ENCODE measurements at regions not wholly inside any gene's neighbourhood (a gene's known extent, or its start where the extent isn't known, plus 50 kb on each side); places are given as distances from the start of the nearest gene placed in this dataset.

DNA sequence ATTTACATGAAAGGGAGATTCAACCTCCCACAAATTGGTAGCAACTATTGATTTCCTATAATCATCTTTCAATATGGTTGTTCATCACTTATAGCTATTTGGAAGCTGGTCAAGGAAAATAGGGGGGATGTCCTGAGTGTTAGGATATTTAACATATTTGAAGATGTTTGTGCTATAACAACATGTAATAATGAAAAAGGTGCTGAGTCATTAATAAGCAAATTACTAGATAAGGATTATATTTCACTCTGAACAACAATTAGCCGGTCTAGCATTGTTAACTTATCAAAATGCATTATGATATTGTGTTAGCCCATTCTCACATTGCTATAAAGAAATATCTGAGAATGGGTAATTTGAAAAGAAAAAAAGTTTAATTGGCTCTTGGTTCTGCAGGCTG lies 225.8 kb upstream of the ARPP21 start:
- Histone ChIP-seq H3K27ac (ENCODE audit: low read length) (no peak overlapping the region), H3K4me1 (ENCODE audit: control insufficient read depth, insufficient read depth, low read length) (no peaks in the 10 kb centered on the region), H3K4me3 (ENCODE audit: low read length) (no peak overlapping the region), H3K27me3 (ENCODE audit: control insufficient read depth, insufficient read depth) (no peaks in the 10 kb centered on the region), H3K9me3 (ENCODE audit: control insufficient read depth, low read length) (no peaks in the 10 kb centered on the region)
- 85% methylated on average over 1 of the region's 1 CpG for WGBS
- intact Hi-C loops (cut with DNase I): no loop called here
- ATAC-seq (no peak), DNase-seq (no peak)

DNA sequence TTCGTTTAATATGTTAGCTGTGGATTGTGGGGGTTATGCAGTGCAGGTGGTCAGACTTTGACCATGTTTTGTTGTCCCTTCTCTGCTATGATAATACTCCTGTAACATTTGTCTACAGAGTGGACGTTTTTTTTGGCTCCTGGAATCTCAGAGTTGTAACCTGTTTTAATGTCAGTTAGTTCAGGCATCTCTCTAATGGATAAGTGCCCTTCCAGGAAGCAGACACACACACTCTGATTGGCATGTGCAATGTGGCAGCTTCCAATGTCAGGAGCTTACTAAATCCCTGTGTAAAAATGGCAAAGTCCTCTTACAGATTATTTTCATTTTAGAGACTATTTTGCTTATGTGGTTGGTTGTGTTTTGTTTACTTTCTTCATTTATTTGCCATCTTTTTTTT lies 222.2 kb upstream of the ARPP21 start:
- Histone ChIP-seq H3K27ac (ENCODE audit: low read length) (no peak overlapping the region), H3K4me3 (ENCODE audit: low read length) (no peak overlapping the region), H3K9me3 (ENCODE audit: control insufficient read depth, low read length) (no peaks in the 10 kb centered on the region), H3K4me1 (ENCODE audit: control insufficient read depth, insufficient read depth, low read length) (no peaks in the 10 kb centered on the region), H3K27me3 (ENCODE audit: control insufficient read depth, insufficient read depth) (no peaks in the 10 kb centered on the region)
- no peak for ATAC-seq
- no peak for DNase-seq
- 62% methylated on average over 2 of the region's 2 CpGs for WGBS
- intact Hi-C loops (cut with DNase I): no loop called here

- Histone ChIP-seq H3K4me1 (ENCODE audit: control insufficient read depth, insufficient read depth, low read length) (no peaks in the 10 kb centered on the region), H3K27ac (ENCODE audit: low read length) (no peak overlapping the region), H3K4me3 (ENCODE audit: low read length) (no peak overlapping the region), H3K27me3 (ENCODE audit: control insufficient read depth, insufficient read depth) (no peaks in the 10 kb centered on the region), H3K9me3 (ENCODE audit: control insufficient read depth, low read length) (no peaks in the 10 kb centered on the region)
- WGBS: 92% methylated on average over 1 of the region's 1 CpG
- ATAC-seq (no peak), DNase-seq (no peak)
- intact Hi-C loops (cut with DNase I): no loop called here
These were observed 217.2 kb upstream of the ARPP21 start for GRCh38 chr3:35422101-35422500.

- DNase-seq: no peak
- Histone ChIP-seq H3K27me3 (ENCODE audit: control insufficient read depth, insufficient read depth) (no peaks in the 10 kb centered on the region), H3K4me3 (ENCODE audit: low read length) (no peak overlapping the region), H3K4me1 (ENCODE audit: control insufficient read depth, insufficient read depth, low read length) (no peaks in the 10 kb centered on the region), H3K9me3 (ENCODE audit: control insufficient read depth, low read length) (no peaks in the 10 kb centered on the region), H3K27ac (ENCODE audit: low read length) (no peak overlapping the region)
- intact Hi-C loops (cut with DNase I): no loop called here
- no peak for ATAC-seq
- WGBS: 43% methylated on average over 6 of the region's 6 CpGs
These were observed 216.3 kb upstream of the ARPP21 start for GRCh38 chr3:35422836-35423601.

- WGBS: 90% methylated on average over 3 of the region's 3 CpGs
- ATAC-seq (no peak), DNase-seq (no peak)
- intact Hi-C loops (cut with DNase I): no loop called here
- Histone ChIP-seq H3K9me3 (ENCODE audit: control insufficient read depth, low read length) (no peaks in the 10 kb centered on the region), H3K4me3 (ENCODE audit: low read length) (no peak overlapping the region), H3K27ac (ENCODE audit: low read length) (no peak overlapping the region), H3K4me1 (ENCODE audit: control insufficient read depth, insufficient read depth, low read length) (no peaks in the 10 kb centered on the region), H3K27me3 (ENCODE audit: control insufficient read depth, insufficient read depth) (no peaks in the 10 kb centered on the region)
These were observed 212.9 kb upstream of the ARPP21 start for GRCh38 chr3:35426366-35426958.

GRCh38 chr3:35437381-35437780 lies 201.9 kb upstream of the ARPP21 start:
- Histone ChIP-seq H3K9me3 (ENCODE audit: control insufficient read depth, low read length) (no peaks in the 10 kb centered on the region), H3K27me3 (ENCODE audit: control insufficient read depth, insufficient read depth) (no peaks in the 10 kb centered on the region), H3K4me3 (ENCODE audit: low read length) (no peak overlapping the region), H3K4me1 (ENCODE audit: control insufficient read depth, insufficient read depth, low read length) (no peaks in the 10 kb centered on the region), H3K27ac (ENCODE audit: low read length) (no peak overlapping the region)
- ATAC-seq (no peak), DNase-seq (no peak)
- 93% methylated on average over 1 of the region's 1 CpG for WGBS
- intact Hi-C loops (cut with DNase I): no loop called here

- no peak for DNase-seq
- Histone ChIP-seq H3K9me3 (ENCODE audit: control insufficient read depth, low read length) (no peaks in the 10 kb centered on the region), H3K27ac (ENCODE audit: low read length) (no peak overlapping the region), H3K4me1 (ENCODE audit: control insufficient read depth, insufficient read depth, low read length) (no peaks in the 10 kb centered on the region), H3K27me3 (ENCODE audit: control insufficient read depth, insufficient read depth) (no peaks in the 10 kb centered on the region), H3K4me3 (ENCODE audit: low read length) (no peak overlapping the region)
- ATAC-seq: no peak
- WGBS: 79% methylated on average over 1 of the region's 1 CpG
- intact Hi-C loops (cut with DNase I): no loop called here
These were observed 201.2 kb upstream of the ARPP21 start for GRCh38 chr3:35438101-35438500.

- no peaks in the 10 kb centered on the region for H3K4me1 ChIP-seq (ENCODE audit: control insufficient read depth, insufficient read depth, low read length)
- H3K9me3 ChIP-seq (ENCODE audit: control insufficient read depth, low read length): no peaks in the 10 kb centered on the region
- intact Hi-C loops (cut with DNase I): no loop called here
- 92% methylated on average over 5 of the region's 5 CpGs for WGBS
- H3K4me3 ChIP-seq (ENCODE audit: low read length): no peak overlapping the region
- no peak for DNase-seq
- no peak overlapping the region for H3K27ac ChIP-seq (ENCODE audit: low read length)
- ATAC-seq: no peak
- H3K27me3 ChIP-seq (ENCODE audit: control insufficient read depth, insufficient read depth): no peaks in the 10 kb centered on the region
These were observed 199.7 kb upstream of the ARPP21 start for GRCh38 chr3:35439663-35440062.

- Histone ChIP-seq H3K4me1 (ENCODE audit: control insufficient read depth, insufficient read depth, low read length) (no peaks in the 10 kb centered on the region), H3K27ac (ENCODE audit: low read length) (no peak overlapping the region), H3K4me3 (ENCODE audit: low read length) (no peak overlapping the region), H3K27me3 (ENCODE audit: control insufficient read depth, insufficient read depth) (no peaks in the 10 kb centered on the region), H3K9me3 (ENCODE audit: control insufficient read depth, low read length) (no peaks in the 10 kb centered on the region)
- ATAC-seq (no peak), DNase-seq (no peak)
- intact Hi-C loops (cut with DNase I): no loop called here
These were observed 198.5 kb upstream of the ARPP21 start for GRCh38 chr3:35440826-35441225.

- intact Hi-C loops (cut with DNase I): no loop called here
- Histone ChIP-seq H3K4me3 (ENCODE audit: low read length) (no peak overlapping the region), H3K27ac (ENCODE audit: low read length) (no peak overlapping the region), H3K9me3 (ENCODE audit: control insufficient read depth, low read length) (no peaks in the 10 kb centered on the region), H3K4me1 (ENCODE audit: control insufficient read depth, insufficient read depth, low read length) (no peaks in the 10 kb centered on the region), H3K27me3 (ENCODE audit: control insufficient read depth, insufficient read depth) (no peaks in the 10 kb centered on the region)
- DNase-seq: no peak
- WGBS: 87% methylated on average over 2 of the region's 2 CpGs
- ATAC-seq: no peak
These were observed 192.4 kb upstream of the ARPP21 start for GRCh38 chr3:35446896-35447295.

- H3K4me1 ChIP-seq (ENCODE audit: control insufficient read depth, insufficient read depth, low read length): no peaks in the 10 kb centered on the region
- H3K4me3 ChIP-seq (ENCODE audit: low read length): no peak overlapping the region
- H3K27me3 ChIP-seq (ENCODE audit: control insufficient read depth, insufficient read depth): no peaks in the 10 kb centered on the region
- ATAC-seq (no peak), DNase-seq (no peak)
- intact Hi-C loops (cut with DNase I): no loop called here
- no peak overlapping the region for H3K27ac ChIP-seq (ENCODE audit: low read length)
- 6% methylated on average over 1 of the region's 1 CpG for WGBS
- no peaks in the 10 kb centered on the region for H3K9me3 ChIP-seq (ENCODE audit: control insufficient read depth, low read length)
These were observed 191.2 kb upstream of the ARPP21 start for GRCh38 chr3:35448121-35448520.

GRCh38 chr3:35448681-35449080 lies 190.6 kb upstream of the ARPP21 start:
- no peak overlapping the region for H3K4me3 ChIP-seq (ENCODE audit: low read length)
- no peak overlapping the region for H3K27ac ChIP-seq (ENCODE audit: low read length)
- intact Hi-C loops (cut with DNase I): no loop called here
- no peak for DNase-seq
- no peak for ATAC-seq
- WGBS: 62% methylated on average over 1 of the region's 1 CpG
- no peaks in the 10 kb centered on the region for H3K9me3 ChIP-seq (ENCODE audit: control insufficient read depth, low read length)
- H3K4me1 ChIP-seq (ENCODE audit: control insufficient read depth, insufficient read depth, low read length): no peaks in the 10 kb centered on the region
- no peaks in the 10 kb centered on the region for H3K27me3 ChIP-seq (ENCODE audit: control insufficient read depth, insufficient read depth)

Measured in right cardiac atrium (tissue), 5 donors.